GM13976 (cell line): ENCODE measurements at regions not wholly inside any gene's neighbourhood (a gene's known extent, or its start where the extent isn't known, plus 50 kb on each side); places are given as distances from the start of the nearest gene placed in this dataset.

Experiments used
- DNase-seq: peaks from one replicate; pipeline ENCODE4 v3.0.0; 2012; ENCODE audit warnings: low spot score
- CTCF ChIP-seq: IDR thresholded peaks from 2 replicates; pipeline ENCODE4 v1.5.1; 2012; ENCODE audit warnings: borderline replicate concordance, mild to moderate bottlenecking; ENCODE audit not compliant: insufficient read depth; ENCODE audit errors: extremely low read depth, missing control alignments, control extremely low read depth
- in situ Hi-C: fragments of 300-500 bp; cut with MboI; formaldehyde crosslinking; loops from one replicate; pipeline ENCODE4 v1.12.0; 2022; ENCODE audit warnings: low sequenced_read_pairs, mixed read lengths, inconsistent platforms; ENCODE audit not compliant: unreplicated experiment

GRCh38 chr3:25239042-25239441 is 189.0 kb upstream of the RARB start:
- no peak for TF ChIP-seq CTCF

GRCh38 chr3:25246913-25247312 is 181.2 kb upstream of the RARB start:
- TF ChIP-seq CTCF = no peak
- in situ Hi-C loops = no loop called here

More at GRCh38 chr3:25239042-25239441, 189.0 kb upstream of the RARB start:
- in situ Hi-C loops = no loop called here
- no peak for DNase-seq

GRCh38 chr3:25252291-25252690 is 175.8 kb upstream of the RARB start:
- in situ Hi-C loops = no loop called here
- TF ChIP-seq CTCF = no peak
- DNase-seq = no peak

More at GRCh38 chr3:25246913-25247312, 181.2 kb upstream of the RARB start:
- DNase-seq = no peak

GRCh38 chr3:25257026-25257425 is 171.0 kb upstream of the RARB start:
- TF ChIP-seq CTCF = no peak
- in situ Hi-C loops = no loop called here
- DNase-seq = no peak

- TF ChIP-seq CTCF = no peak
- DNase-seq = no peak
- in situ Hi-C loops = no loop called here
These were observed 168.2 kb upstream of the RARB start for GRCh38 chr3:25259871-25260270.

- in situ Hi-C loops = no loop called here
- TF ChIP-seq CTCF = no peak
- DNase-seq = no peak
These were observed 165.7 kb upstream of the RARB start for GRCh38 chr3:25262322-25262721.

GRCh38 chr3:25265284-25265683 is 162.8 kb upstream of the RARB start:
- in situ Hi-C loops = no loop called here
- DNase-seq = no peak
- TF ChIP-seq CTCF = no peak
